KMS-11 (cell line): ENCODE measurements at regions not wholly inside any gene's neighbourhood (a gene's known extent, or its start where the extent isn't known, plus 50 kb on each side); places are given as distances from the start of the nearest gene placed in this dataset.

Source experiments
- H2AFZ ChIP-seq: fragments of 200-600 bp; sonication (generic); 2 replicates; pipeline ENCODE4 v1.6.1; 2016; ENCODE audit warnings: antibody characterized with exemption, mixed run types, low read depth
- H3K27ac ChIP-seq: fragments of 200-600 bp; sonication (generic); 2 replicates; pipeline ENCODE4 v1.6.1; 2016; ENCODE audit warnings: mild to moderate bottlenecking, mixed run types
- H3K27me3 ChIP-seq: fragments of 200-600 bp; sonication (generic); 2 replicates; pipeline ENCODE4 v1.6.1; 2017; ENCODE audit warnings: mild to moderate bottlenecking, low read depth, mixed run types, moderate library complexity; ENCODE audit not compliant: insufficient read depth
- H3K36me3 ChIP-seq: fragments of 200-600 bp; sonication (generic); 2 replicates; pipeline ENCODE4 v1.6.1; 2017; ENCODE audit warnings: mild to moderate bottlenecking, mixed run types; ENCODE audit not compliant: insufficient read depth
- H3K4me1 ChIP-seq: fragments of 200-600 bp; sonication (generic); 2 replicates; pipeline ENCODE4 v1.6.1; 2016; ENCODE audit warnings: mild to moderate bottlenecking, low read depth, mixed run types; ENCODE audit not compliant: poor library complexity, severe bottlenecking
- H3K4me2 ChIP-seq: fragments of 200-600 bp; sonication (generic); 2 replicates; pipeline ENCODE4 v1.7.0; 2016; ENCODE audit warnings: mild to moderate bottlenecking, mixed run types
- H3K4me3 ChIP-seq: fragments of 200-600 bp; sonication (generic); IDR thresholded peaks from 2 replicates; pipeline ENCODE4 v1.6.1; 2017; ENCODE audit warnings: low read depth, low read length, mixed read lengths; ENCODE audit not compliant: insufficient read depth
- H3K79me2 ChIP-seq: fragments of 200-600 bp; sonication (generic); 2 replicates; pipeline ENCODE4 v1.6.1; 2016; ENCODE audit warnings: low read depth, mixed run types; ENCODE audit not compliant: insufficient read depth
- H3K9ac ChIP-seq: fragments of 200-600 bp; sonication (generic); 2 replicates; pipeline ENCODE4 v1.6.1; 2016; ENCODE audit warnings: mild to moderate bottlenecking, mixed run types
- H4K20me1 ChIP-seq: fragments of 200-600 bp; sonication (generic); 2 replicates; pipeline ENCODE4 v1.6.1; 2016; ENCODE audit warnings: mild to moderate bottlenecking, mixed run types; ENCODE audit not compliant: insufficient read depth
- TF ChIP-seq, protein P1 (sequence below): fragments of 200-600 bp; sonication (generic); conservative IDR thresholded peaks from 2 replicates; pipeline ENCODE4 v1.6.1; 2017; ENCODE audit warnings: low read depth, mild to moderate bottlenecking, antibody characterized with exemption, low read length, moderate library complexity, mixed read lengths

DNA sequence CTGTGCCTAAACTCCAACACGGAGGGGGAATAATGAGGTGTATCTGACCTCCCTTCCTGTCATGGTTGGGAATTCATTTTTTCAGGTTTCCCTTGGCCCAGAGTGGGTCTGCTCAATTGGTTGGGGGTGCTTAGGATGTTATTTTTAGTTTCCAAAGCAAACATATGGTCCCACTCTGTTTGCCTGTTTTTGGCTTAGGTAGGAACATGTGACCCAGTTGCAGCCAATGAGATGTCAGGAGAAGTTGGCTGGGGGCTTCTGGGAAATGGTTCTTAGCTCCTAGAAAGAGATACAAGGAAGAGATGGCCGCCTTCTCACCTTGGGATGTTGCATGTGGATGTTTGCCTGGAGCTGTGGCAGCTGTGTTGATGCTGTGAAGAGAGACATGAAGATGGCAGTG lies 147.9 kb upstream of the RFLNA start:
- Histone ChIP-seq H3K36me3 (no peaks in the 10 kb centered on the region), H4K20me1 (no peaks in the 10 kb centered on the region), H3K4me1 (no peaks in the 10 kb centered on the region), H3K27me3 (no peaks in the 10 kb centered on the region), H3K4me2 (no peak overlapping the region), H3K79me2 (no peaks in the 10 kb centered on the region), H3K9ac (no peak overlapping the region), H2AFZ (no peak overlapping the region), H3K4me3 (no peak overlapping the region), H3K27ac (no peak overlapping the region)
- TF ChIP-seq, protein P1, sequence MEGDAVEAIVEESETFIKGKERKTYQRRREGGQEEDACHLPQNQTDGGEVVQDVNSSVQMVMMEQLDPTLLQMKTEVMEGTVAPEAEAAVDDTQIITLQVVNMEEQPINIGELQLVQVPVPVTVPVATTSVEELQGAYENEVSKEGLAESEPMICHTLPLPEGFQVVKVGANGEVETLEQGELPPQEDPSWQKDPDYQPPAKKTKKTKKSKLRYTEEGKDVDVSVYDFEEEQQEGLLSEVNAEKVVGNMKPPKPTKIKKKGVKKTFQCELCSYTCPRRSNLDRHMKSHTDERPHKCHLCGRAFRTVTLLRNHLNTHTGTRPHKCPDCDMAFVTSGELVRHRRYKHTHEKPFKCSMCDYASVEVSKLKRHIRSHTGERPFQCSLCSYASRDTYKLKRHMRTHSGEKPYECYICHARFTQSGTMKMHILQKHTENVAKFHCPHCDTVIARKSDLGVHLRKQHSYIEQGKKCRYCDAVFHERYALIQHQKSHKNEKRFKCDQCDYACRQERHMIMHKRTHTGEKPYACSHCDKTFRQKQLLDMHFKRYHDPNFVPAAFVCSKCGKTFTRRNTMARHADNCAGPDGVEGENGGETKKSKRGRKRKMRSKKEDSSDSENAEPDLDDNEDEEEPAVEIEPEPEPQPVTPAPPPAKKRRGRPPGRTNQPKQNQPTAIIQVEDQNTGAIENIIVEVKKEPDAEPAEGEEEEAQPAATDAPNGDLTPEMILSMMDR: no peak

DNA sequence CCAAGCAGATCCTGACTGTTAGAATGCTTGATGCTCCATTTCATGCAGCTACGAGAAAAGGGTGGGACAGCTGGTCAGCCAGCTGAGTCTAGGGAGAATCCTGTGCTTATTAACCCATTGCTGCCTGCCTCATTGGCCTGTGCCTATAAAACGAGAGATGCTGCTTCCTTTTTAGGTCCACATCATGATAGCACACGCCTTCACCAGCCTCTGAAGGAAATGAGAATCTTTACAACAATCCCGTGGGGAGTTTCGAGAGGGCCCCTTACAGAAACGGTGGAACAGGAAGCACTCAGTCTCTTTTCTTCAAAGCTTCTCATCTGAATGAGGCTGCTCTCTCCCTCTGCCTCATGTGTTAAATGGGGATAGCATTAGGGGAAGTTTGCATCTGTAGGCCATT lies 147.3 kb upstream of the RFLNA start:
- Histone ChIP-seq H3K79me2 (no peaks in the 10 kb centered on the region), H3K27ac (no peak overlapping the region), H3K4me2 (no peak overlapping the region), H3K27me3 (no peaks in the 10 kb centered on the region), H2AFZ (no peak overlapping the region), H4K20me1 (no peaks in the 10 kb centered on the region), H3K36me3 (no peaks in the 10 kb centered on the region), H3K4me1 (no peaks in the 10 kb centered on the region), H3K9ac (no peak overlapping the region), H3K4me3 (no peak overlapping the region)
- TF ChIP-seq, protein P1: no peak

DNA sequence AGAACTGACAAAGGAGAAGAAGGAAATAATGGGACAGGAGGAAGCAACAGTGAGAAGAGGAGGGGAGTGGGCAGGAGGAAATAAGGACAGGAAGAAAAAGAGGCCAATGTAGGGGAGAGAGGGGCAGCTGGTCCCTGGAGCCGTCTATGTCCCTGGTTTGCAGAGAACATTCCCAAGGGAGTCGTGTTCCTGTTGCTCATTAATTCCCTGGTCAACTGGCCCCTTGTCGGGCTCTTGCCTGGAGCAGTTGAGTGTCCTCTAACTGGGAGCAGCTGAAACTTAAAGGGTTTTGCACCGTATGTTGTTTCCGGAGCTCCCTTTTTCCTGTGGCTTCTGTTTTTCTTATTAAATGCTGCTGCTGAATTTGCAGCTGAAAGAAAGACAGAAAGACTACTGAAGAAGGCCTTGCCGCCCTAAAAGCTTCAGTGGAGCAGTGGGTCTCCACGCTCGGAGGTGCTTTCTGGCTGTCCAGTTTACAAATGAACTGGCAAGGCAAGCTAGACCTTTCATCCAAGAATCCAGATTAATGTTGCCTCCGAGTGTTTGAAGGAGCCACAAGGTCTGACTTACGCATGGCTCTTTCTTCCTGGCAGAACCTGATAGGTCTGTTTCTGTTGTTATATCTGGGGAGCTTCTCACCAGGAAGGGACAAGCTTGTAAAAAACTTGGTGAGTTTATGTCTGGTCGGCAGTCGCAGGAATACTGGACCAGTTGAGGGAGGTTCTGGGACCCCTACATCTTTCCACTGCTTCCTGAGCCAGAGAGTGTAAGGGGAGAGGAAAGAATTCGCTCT lies 146.2 kb upstream of the RFLNA start:
- no peaks in the 10 kb centered on the region for H3K27me3 ChIP-seq
- H3K4me3 ChIP-seq: no peak overlapping the region
- H3K9ac ChIP-seq: no peak overlapping the region
- H3K4me1 ChIP-seq: peaks cover 5% of the 10 kb centered on the region
- no peaks in the 10 kb centered on the region for H3K36me3 ChIP-seq
- no peaks in the 10 kb centered on the region for H4K20me1 ChIP-seq
- no peaks in the 10 kb centered on the region for H3K79me2 ChIP-seq
- TF ChIP-seq, protein P1: no peak
- H3K4me2 ChIP-seq: no peak overlapping the region
- no peak overlapping the region for H2AFZ ChIP-seq
- H3K27ac ChIP-seq: no peak overlapping the region

DNA sequence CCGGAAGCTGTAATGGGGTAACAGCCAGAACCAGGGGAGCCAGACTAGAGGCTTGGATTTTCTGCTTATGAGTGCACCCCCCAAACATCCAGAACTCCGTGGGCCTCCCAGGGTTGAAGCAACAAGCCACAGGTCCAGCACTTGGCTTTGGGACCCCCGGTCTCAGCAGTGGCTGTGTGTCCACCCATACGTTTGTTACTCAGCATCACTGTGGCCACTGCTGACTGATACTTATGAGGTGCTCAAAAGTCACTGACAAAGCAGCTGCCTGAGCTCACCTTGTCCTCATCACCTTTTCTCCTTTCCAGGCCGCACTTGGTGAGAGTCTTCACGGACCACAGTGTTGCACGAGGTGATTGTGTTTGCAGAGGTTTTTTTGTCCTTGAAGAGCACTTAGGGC lies 145.6 kb upstream of the RFLNA start:
- no peak overlapping the region for H3K4me2 ChIP-seq
- H3K27me3 ChIP-seq: no peaks in the 10 kb centered on the region
- no peaks in the 10 kb centered on the region for H4K20me1 ChIP-seq
- H3K27ac ChIP-seq: no peak overlapping the region
- H3K4me1 ChIP-seq: peaks cover 11% of the 10 kb centered on the region
- no peaks in the 10 kb centered on the region for H3K79me2 ChIP-seq
- H2AFZ ChIP-seq: no peak overlapping the region
- no peak overlapping the region for H3K4me3 ChIP-seq
- H3K9ac ChIP-seq: no peak overlapping the region
- TF ChIP-seq, protein P1: no peak
- H3K36me3 ChIP-seq: no peaks in the 10 kb centered on the region
